T47D (cell line): ENCODE measurements at regions not wholly inside any gene's neighbourhood (a gene's known extent, or its start where the extent isn't known, plus 50 kb on each side); places are given as distances from the start of the nearest gene placed in this dataset.

Source experiments
- DNase-seq, 2 experiments: peaks; one replicate each; pipeline versions ENCODE4 v3.0.0 to v3.0.0-alpha.2; 2011 to 2012; ENCODE audit warnings: low read depth in 1 of 2, low spot score in 1 of 2
- JUND ChIP-seq: IDR thresholded peaks from 2 replicates; pipeline ENCODE4 v1.6.1; 2012; ENCODE audit warnings: low read depth
- in situ Hi-C: cut with HindIII; loops from 2 replicates; pipeline ENCODE4 v1.10.0; 2016; ENCODE audit warnings: low sequenced_read_pairs, low pct_unique_long_range_greater_than_20kb

DNA sequence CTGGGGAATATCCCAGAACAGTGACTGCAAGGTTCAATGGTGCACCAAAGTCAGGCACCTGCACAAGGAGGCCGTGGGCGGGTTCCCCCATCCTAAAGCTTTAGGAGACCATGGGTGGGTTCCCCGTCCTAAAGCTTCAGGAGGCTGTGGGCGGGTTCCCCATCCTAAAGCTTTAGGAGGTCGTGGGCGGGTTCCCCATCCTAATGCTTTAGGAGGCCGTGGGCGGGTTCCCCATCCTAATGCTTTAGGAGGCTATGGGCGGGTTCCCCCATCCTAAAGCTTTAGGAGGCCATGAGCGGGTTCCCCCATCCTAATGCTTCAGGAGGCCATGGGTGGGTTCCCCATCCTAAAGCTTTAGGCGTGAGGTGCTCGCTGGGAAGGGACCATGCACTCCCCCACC, 313.3 kb downstream of the FOXL1 start:
- no peak for TF ChIP-seq JUND
- no peak for DNase-seq
- in situ Hi-C loops = no loop called here

DNA sequence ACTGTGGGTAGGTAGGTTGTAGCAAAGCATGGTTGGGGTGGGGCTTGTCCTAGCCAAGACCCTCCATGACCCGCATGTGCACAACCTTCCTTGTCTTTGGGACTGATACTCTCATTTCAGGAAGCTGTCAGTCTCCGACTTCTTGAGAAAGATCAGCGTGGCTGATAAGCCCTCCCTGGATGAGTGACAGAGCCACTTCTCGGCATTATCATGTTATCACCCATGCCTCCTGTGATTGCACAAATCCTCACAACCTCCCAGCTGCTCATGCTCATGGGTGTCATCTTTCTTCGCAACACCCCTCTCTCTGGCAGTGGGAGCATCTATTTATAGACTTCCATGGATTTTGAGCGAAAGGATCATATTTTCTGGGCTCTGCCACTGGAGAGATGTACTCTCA, 314.2 kb downstream of the FOXL1 start:
- TF ChIP-seq JUND = no peak
- in situ Hi-C loops = no loop called here
- DNase-seq = no peak

DNA sequence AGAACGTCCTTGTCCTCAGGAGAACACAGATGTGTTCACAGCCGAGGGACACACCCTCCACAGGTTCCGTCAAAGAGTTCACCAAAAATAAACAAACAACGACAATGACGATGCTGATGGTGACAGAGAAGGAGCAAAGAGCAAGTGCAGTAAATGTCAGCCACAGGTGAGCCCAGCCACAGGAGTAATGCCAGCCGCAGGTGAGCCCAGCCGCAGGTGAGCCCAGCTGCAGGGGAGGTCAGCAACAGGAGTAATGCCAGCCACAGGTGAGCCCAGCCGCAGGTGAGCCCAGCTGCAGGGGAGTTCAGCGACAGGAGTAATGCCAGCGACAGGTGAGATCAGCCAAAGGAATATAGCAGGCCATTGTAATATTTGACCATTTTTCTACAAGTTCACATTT, 315.2 kb downstream of the FOXL1 start:
- no peak for TF ChIP-seq JUND
- DNase-seq = no peak
- in situ Hi-C loops = no loop called here

DNA sequence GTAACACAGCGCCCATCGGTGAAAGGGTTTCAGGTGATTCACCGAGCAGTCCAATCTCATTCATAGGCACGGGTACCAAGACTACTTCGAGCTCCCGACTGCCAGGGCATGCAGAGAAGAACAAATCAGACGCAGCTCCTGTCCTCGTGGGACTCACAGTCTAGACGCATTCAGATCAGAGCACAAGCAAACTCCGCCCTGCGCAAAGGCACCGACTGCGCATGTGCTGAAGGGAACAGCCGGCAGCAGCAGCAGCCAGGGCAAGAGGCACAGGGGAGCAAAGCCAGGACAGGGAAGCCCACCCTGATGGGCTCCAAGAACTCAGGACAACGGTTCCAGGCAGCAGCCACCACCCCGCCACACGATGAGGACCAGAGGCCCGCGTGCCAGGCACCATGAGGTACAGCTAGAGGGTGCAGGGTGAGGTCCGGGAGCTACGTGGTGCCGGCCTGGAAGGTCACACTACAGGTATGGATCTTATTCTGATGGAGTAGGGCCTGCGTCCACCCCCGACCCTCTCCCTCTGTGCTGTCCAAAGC, 315.7 kb downstream of the FOXL1 start:
- no peak for TF ChIP-seq JUND
- no peak for DNase-seq
- in situ Hi-C loops = no loop called here

DNA sequence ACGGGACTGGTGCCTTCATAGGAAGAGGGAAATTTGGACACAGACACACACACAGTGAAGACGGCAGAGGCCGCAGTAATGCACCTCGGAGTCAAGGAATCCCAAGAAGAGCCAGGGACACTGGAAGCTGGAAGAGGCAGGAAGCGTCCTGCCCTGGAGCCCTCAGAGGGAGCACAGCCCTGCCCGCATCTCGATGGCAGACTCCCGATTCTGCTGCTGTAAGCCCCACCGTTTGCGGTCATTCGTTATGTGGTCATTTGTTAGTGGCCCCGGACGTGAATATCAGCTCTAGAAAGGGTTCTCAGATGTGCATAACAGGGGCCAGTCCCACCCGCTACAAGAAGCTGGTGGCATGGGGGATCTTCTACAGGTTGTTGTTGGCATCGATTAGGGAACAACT, 316.6 kb downstream of the FOXL1 start:
- no peak for TF ChIP-seq JUND
- no peak for DNase-seq
- in situ Hi-C loops = no loop called here

DNA sequence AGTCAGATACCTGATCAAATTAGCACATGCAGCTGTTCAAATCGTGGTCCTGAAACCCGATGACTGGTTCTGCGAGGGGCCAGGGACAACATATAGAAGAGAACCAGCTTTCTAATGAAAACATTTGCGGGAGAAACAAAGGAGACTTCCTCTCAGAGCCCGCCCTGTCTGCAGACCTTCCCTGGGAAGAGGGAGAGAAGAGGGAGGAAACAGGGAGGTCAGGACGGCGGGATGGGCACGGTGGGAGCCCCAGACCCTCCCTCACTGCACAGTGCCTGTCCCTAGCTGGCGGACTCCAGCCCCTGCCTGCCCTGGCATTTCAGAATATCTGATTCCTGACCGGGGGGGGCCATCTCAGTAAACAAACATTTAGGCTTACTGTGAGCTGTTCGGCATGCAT, 317.3 kb downstream of the FOXL1 start:
- no peak for DNase-seq
- in situ Hi-C loops = no loop called here
- no peak for TF ChIP-seq JUND

DNA sequence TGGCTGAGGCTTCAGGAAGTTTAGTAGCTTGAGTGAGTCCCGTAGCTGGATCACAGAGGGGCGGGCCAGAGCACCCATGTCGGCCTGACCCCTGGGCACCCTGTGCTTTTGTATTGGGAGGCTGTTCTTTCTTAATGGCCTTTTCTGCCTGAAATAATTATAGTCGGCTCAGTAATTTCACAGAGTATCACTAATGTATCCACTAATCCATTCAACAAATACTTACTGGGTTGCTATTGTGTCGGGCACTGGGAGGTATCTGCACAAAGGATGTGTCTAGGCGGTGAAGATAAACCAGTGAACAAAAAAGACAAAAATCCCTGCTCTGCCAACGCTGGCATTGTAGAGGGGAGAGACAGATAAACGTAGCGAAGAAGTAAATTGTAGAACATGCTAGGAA, 318.6 kb downstream of the FOXL1 start:
- no peak for DNase-seq
- in situ Hi-C loops = no loop called here
- no peak for TF ChIP-seq JUND

DNA sequence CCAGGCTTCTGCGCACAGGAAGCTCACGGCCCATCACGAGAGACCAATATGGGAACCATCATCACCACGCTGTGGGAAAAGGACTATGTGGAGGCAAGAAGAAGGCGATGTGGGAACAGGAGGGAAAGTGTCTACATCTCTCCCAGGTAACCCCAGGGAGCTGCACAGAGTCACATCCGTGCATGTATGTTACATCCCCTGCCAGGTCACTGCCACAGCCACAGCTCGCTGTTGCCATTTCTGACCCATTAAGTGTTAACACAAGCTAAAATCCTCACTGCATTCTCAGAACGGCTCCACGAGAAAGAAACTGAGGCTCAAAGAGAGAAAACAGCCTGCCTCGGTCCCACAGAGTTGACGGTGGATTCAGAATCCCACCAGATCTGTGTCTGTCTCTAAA, 319.1 kb downstream of the FOXL1 start:
- in situ Hi-C loops = no loop called here
- no peak for TF ChIP-seq JUND
- no peak for DNase-seq

DNA sequence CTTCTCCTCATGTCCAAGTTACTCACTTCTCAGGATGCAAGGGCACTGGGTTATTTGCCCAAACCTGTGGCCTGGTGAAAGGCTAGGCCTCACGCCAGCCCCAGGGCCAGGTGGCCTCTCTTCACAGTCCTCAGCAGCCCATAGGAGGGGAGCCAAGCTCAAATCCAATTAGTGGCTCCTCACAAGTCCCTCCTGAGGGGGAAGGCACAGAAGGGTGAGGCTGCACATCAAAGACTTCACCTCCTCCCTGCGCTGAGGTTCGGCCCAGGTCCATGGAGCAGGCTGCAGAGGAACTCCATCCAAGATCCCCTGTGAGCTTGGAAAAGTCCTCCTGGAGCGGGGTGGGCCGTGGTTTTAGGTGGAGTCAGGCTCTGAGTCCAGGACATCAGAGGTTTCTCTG, 320.0 kb downstream of the FOXL1 start:
- DNase-seq = no peak
- in situ Hi-C loops = no loop called here
- no peak for TF ChIP-seq JUND

DNA sequence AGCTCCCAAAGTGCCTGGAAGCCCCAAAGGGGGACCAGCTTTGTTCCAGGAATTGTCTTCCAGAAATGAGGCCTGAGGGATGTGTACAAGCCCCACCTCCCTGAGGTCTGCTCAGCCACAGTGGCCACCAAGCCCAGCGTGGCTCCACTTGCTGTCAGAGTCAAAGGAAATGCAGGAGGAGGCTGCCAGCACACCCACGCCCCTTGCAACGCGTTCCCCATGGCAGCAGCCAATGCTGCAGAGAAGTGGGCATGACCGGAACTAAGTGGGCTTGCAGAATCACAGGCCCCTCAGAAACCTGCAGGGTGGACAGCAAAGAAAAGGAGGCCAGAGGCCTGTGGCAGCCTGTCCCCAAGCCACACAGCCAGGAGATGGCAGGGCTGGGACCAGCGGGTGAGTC, 320.8 kb downstream of the FOXL1 start:
- no peak for DNase-seq
- in situ Hi-C loops = no loop called here
- TF ChIP-seq JUND = no peak

DNA sequence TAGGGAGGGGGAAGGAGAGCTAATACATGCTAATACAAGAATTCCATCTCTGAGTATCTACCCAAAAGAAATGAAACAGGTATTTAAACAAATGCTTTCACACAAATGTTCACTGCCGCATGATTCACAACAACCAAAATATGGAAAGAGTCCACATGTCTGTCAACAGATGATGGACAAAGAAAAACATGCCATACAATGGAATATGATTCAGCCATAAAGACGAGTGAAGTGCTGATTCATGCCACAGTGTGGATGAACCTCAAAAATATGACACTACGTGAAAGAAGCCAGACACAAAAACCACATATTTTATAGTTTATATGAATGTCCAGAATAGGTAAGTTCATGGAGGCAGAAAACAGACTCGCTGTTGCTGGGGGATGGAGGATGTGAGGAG, 321.4 kb downstream of the FOXL1 start:
- in situ Hi-C loops = no loop called here
- TF ChIP-seq JUND = no peak
- no peak for DNase-seq

DNA sequence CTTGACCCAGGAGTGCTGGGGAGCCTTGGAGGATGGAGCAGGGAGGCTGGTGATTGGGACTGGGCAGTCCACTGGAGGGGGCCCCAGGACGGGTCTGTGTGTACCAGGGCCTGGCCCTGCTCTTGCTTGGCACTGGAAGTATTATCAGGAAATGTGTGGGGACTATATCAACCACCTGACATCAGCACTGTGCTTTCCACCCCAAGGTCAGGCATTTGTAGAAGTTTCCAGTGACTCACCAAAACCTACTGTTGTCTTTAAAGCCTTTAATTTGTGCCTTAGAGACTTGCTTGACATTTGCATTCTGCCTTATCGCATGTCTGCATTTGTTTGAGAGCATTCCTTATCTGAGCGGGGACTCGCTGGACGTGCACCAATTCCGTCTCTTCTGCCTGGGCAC, 323.1 kb downstream of the FOXL1 start:
- no peak for TF ChIP-seq JUND
- no peak for DNase-seq

DNA sequence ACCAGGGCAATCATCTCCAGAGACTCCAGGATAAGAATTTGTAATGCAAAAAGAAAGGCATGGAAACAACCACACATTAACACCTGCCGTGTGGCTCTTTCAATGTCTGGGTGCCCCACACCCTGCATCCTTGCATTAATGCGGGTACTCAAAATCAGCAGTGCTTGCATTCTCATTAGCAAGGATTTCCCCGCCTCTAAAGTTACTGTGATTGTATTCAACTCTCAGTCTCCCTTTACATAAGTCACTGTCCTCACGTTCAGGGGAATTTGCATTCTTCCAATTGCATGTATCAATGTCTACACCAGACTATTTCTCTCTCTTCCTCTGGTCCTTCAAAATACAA, 324.3 kb downstream of the FOXL1 start:
- no peak for DNase-seq
- TF ChIP-seq JUND = no peak
- in situ Hi-C loops = no loop called here

More for the DNA sequence above, 323.1 kb downstream of the FOXL1 start:
- in situ Hi-C loops = no loop called here

DNA sequence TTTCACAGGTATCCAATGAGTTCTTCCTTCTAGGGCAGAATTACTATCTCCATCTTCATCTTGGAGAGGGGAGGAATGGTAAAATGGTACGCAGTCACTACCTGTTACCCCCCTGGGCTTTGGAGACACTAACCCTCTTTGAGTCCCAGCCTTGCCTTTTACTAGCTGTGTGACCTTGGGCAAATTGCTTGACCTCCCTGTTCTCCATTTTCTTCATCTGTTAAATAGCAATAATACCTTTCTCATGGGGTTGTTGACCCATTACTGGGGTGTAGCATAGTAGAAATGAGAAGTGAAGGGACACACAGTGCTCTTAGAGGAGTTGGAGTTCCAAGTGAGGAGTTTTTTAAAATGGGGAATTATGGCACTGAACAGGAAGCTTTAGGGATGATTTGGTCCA, 324.7 kb downstream of the FOXL1 start:
- in situ Hi-C loops = no loop called here
- DNase-seq = no peak
- no peak for TF ChIP-seq JUND
